Umbilical cord (tissue), 1 donor: ENCODE measurements at regions not wholly inside any gene's neighbourhood (a gene's known extent, or its start where the extent isn't known, plus 50 kb on each side); places are given as distances from the start of the nearest gene placed in this dataset.

Source experiments
- DNase-seq: peaks from one replicate; pipeline ENCODE4 v3.0.0-alpha.2; 2015; ENCODE audit warnings: low spot score

DNA sequence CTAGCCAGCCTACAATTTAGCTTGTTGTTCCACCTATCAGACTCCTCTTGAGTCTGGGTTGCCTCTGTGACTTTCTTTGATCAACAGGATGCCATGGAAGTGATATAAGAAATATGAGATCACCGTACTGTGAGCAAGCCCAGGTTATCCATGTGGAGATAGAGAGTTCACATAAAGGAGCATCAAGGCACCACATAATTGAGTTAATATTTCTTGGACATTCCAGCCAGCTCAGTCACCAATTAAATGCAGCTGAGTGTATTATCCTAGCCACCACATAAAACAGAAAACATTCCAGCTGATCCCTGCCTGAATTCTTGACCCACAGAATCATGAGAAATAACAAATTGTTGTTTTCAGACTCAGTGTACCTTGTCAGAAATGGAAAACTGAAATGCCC, 253.6 kb downstream of the PPP1R2C start:
- no peak for DNase-seq

DNA sequence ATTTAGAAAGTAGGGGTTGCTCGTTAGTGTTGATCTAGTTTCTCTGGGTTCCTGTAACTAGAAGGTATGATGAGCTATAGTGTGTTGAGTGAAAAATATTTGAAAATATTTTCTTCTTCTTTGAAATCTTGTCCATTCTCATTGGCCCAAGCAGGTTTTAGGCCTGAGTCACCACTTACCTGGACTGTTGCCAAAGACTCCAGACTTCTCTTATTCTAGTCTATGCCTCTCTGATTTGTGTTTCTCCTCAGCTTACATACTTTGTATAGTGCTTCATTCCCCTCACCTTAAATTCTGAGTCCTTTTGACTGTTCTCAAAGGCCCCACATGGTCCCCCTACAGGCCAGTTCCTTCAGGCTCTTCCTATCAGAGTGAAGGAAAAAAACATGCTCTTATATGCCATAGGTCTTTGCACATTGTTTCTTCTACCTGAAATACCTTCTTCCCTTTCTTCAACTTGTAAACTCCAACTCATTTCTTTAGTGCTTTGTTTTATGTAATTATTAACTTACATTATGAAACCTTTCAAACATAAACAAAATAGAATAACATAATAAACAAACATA, 258.2 kb downstream of the PPP1R2C start:
- DNase-seq, result peak; percentile 60

DNA sequence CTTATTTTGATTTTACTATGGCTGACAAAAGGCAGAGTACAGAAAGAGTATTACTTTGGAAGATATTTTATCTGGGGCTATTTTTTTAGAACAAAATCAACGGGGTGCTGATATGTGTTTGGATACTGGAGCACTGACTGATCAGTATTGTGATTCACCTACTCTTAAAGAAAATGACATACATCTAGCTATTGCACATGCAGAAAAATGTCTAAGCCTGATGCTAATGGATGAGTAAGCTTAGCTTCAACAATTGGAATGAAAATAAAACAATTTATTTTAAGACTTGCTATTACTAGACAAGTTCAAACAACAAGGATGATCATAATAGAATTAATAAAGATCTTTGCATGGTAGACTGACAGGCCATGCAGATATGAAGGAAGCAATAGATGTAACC, 262.0 kb downstream of the PPP1R2C start:
- DNase-seq, result no peak

DNA sequence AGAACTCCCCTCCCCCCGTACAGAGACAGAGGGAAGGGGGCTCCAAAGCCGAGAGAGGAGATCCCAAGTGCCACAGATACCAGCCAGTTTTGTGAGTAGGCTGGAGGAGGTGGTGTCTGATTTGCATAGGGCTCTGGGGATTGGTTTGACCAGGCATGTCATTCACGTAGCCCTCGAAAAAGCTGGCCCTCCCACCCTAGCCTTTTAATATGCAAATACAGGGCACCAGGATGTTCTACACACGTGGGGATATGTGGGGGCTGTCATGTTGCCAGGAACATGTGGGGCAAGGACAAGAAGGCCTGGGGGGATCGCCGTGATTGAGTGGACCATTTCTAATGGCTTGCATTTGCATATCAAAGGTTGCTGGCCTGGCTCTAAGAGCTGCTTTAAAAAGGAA, 272.9 kb downstream of the PPP1R2C start:
- no peak for DNase-seq

DNA sequence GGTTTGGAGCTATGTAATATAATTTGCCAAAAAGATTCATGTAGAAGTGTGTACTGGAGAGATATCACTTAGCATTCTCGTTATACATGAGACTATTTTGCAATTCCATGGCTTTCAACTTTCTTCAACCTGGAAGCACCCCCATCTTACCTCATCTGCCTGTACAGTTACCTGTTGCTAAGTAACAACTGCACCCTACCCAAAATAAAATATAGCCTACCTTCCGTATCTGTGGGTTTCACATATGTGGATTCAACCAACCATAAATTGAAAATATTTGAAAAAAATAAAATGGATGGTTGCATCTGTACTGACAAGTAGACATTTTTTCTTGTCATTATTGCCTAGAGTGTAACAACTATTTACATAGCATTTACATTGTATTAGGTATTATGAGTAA, 278.3 kb downstream of the PPP1R2C start:
- DNase-seq, result no peak

DNA sequence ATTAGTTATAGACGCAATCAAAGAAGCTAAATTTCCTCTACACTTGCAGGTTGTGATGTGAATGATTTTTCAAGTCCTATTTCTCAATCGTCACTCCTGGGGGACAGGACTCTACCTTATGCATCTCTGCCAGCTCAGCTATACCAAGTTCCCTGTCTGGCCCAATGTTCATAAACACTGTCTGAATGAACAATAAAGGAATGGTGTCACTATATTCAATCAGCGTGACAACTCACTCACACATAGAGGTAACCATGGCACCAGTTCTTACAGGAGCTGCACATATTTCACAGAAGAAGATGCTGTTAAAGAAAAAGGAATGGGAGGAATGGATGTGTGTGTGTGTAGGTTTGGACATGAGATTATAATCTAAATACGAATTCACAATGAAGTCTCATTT, 280.6 kb downstream of the PPP1R2C start:
- DNase-seq, result no peak

DNA sequence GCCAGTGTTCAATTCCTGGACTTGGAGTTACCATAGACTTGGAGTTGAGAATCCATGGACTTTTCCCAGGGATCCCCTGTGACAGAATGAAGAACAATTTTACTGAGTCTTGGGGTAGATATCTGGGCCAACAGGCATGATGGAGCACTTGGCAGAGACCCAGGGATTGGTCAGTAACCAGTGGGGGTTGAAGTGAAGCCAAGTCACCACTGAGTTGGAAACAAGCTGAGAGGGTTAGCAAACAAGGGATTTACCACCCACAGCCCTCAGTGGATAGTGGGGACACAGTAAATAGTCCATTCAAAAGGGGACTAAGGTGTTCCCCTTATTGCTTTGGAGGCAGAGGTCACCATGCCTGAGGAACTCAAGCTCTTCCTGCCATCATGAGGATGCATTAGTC, 281.7 kb downstream of the PPP1R2C start:
- DNase-seq, result no peak

DNA sequence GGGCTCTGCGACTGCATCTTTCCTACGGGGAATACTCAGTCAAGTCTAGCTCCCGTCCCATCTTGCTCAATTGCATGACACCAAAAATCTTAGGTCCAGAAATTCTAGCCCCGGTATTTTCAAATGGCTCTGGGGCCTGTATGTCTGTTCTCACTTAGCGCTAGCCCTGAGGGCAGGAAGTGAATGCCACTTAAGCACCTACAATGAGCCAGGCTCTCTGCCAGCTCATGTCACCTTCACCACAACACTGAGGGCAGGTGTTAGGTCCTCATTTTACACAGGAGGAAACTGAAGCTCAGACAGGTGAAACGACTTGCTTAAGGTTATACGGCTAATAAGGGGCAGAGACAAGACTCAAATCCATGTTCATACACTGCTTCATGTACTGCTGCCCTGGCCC, 282.8 kb downstream of the PPP1R2C start:
- no peak for DNase-seq

DNA sequence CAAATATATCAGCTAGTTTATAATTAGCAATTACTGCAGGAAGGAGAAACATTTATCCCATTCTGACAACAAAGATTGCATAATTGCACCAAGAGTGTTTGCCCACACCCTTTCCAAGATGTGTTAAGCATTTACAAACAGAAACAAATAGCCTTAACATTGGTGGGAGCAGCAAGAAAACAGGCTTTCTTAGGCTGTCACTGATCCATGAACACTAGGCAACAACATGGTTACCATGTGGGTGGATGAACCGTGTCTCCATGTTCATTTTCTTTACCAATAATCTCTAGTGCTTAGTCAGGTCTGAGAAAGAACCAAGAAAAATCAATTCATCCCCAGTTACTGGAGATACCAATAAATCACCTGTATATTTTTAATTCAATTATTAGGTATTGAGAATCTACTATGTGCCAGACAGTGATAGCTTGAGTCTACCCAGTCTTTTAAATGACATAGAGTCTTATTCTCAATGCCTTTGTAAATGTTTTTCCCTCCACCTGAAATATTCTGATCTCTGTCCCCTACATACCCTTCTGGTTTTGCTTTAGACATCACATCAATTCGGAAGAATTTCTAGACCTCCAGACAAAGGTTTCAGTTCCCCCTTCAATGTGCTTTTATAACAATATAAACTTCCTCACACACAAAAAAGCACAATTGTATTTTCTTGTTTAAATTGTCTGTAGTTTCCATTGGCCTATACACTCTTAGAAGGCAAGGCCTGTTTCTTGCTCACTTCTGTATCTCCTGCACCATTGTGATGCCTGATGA, 286.6 kb downstream of the PPP1R2C start:
- DNase-seq, result no peak

DNA sequence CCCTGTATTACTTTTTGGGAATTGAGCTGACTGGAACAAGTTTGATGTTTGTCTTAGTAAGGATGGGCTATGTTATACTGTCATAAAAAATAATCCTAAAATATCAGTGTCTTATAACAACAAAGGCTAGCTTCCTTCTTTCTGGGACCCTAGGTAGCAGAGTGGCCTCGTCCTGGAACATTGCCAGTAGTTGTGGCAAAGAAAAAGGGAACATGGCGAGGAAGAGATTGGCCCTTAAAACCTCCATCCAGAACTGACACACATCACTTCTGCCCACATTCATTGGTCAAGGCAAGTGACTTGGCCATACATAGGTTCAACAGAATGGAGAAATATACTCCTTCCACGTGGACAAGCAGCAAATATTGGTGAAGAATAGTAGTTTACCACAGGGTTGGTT, 287.9 kb downstream of the PPP1R2C start:
- no peak for DNase-seq

DNA sequence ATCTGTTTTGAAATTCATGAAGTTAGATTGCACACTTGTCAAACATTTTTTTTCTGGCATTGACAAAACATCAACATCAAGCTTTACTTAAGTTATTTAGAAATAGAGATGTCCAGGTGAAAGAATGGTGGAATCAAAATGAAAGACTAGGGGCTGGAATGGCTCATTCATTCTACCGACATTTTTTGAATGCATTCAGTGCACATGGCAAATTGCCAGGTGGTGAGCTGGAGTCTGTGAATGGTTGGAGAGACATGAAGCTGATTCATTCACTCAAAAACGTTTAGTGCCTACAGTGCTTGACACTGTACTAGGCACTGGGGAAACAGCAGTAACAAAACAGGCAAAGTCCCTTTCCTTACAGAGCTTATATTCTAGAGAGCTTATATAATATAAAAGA, 292.4 kb downstream of the PPP1R2C start:
- DNase-seq, result no peak

DNA sequence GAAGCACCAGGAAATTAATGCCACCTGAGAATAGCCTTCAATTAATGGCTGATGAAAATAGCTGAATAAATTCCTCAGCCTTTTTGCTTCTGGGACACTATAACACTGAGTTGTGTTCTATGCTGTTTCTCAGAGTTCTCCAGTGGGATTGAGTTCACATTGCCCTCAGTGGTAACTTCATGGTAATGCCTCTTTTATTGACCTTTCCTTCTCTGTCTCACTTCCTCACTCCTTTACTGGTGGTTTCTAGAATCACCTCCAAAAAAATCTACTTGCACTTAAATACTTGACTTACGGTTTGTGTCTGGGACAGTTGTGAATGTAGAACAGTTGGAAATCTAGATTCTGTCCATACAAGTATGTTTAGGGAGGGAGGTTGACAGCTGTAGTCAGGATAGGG, 293.7 kb downstream of the PPP1R2C start:
- DNase-seq, result no peak

DNA sequence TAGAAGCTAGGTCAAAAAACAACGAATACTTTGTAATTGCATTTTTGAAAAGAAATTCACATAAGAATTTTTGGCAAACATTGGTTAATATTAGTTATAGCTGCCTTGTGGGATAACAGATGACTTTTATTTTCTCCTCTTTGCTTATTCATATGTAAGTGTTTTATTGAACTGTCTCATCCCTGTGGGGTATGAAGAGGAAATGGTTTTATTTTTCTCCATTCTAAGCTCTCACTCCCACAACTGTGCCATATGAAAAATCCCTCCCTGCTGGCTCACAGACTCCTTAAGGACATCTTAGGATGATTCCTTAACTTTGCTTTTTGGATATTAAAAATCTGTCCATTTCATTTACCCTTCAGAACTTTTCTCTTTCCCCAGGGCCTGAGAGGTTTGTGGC, 300.6 kb downstream of the PPP1R2C start:
- no peak for DNase-seq

DNA sequence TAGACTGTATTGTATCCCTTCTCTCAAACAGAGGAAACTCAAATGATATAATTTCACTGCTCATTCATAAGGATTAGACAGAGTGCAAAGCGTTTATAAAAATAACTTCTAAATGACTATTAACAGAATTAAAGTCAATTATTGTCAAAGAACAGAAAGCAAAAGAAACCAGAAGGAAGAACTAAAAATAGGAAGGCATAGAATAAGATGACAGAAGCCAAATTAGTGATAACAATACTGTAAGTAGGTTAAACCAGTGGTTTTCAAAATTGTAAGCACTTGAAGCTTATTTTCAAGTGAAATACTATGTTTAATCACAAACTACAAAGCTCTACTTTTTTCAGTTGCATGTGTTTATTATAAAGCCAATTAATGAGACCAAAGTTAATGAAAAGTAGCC, 305.2 kb downstream of the PPP1R2C start:
- no peak for DNase-seq

DNA sequence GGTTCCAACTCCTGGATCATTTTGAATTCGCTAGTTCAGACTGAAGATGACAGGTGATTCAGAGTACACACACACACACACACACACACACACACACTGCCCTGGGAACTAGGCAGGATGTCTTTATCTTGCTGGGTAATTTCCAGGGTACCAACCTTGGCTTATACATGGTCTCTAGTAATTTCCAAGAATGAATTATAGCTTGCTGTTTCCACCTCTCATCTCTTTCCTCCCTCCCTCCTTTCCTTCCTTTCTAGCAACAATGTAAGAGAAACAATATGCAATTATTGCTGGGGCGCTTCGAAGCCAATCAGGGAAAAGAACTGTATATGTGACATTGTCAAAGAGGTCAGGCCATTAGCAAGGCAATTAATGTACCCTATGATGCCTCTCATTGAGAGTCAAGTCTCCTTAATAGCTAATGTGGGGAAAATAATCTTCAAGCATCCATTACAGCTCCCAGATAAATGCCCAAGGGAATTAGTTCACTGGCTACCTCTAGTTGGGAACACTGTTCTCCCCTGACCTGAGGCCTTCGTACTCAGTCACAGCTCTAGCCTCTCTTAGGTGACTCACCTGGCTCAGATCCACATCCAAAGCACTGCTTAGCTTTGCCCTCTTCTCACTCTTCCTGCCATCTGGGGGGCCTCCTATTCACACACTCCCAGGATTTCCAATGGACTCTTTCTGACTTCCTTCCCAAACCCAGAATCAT, 311.5 kb downstream of the PPP1R2C start:
- DNase-seq, result no peak

DNA sequence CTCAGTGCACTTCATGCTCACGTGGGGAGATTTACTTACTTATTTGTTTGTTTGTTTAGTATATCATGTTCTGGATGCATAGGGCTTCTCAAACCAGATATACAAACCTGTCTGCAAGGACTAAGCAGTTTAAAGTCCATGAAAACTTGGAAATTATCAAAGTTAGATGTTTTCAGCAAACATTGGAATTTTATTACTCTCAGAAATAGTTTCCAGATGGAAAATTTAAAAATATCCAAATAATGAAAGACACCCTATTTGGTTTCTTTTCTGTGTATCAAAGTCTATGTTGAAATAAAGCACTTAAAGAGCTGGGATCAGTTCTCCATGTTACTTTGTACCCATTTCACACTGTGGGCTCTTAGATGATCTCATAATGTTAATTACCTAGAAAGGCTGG, 312.1 kb downstream of the PPP1R2C start:
- no peak for DNase-seq

DNA sequence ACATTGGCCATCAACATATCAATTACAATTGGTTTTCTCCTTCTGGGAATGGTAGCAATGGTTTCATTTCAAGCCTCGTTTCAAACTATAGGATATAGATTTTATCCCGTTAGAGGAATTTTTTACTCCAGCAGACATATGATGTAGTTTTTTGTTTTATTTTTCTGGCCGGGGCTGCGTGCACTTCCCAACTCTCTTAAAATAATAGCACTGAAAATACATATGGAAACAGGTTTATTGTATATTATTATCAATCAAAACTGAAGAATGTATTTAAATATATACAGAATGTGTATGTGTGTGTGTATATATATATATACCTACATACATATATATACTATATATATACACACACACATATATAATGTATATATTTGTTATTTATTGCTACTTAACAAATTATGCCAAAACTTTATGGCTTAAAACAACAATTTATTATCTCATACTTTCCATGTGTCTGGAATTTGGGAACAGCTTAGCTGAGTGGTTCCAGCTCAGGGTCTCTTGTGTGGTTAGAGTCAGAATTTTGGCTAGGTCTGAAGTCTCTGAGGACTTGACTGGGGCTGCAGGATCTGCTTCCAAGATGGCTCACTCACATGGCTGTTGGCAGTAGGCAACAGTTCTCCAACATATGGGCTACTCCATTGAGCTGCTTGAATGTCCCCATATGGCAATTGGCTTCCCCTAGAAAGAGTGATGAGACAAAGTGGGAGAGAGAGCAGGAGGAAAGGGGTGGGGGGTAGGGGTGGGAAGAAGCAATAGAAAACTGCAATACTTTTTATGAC, 314.1 kb downstream of the PPP1R2C start:
- no peak for DNase-seq

DNA sequence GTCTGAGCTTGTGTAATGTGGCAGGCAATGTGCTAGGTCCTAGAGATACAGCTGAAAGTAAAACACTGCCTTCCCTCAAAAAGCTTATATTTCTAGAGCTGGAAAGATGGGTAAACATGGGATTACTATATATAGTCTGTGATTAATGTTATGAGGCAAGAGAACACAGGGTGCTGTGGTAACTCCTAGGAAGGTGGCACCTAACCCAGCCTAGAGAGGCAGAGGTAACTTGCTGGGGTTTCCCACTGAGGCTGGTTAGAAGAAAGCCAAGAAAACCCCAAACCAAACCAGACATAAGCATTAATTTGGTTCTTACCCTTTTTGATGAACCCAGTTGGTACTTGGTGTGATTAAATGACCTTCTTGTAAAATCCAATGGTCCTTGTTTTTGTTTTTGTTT, 315.0 kb downstream of the PPP1R2C start:
- DNase-seq, result no peak

DNA sequence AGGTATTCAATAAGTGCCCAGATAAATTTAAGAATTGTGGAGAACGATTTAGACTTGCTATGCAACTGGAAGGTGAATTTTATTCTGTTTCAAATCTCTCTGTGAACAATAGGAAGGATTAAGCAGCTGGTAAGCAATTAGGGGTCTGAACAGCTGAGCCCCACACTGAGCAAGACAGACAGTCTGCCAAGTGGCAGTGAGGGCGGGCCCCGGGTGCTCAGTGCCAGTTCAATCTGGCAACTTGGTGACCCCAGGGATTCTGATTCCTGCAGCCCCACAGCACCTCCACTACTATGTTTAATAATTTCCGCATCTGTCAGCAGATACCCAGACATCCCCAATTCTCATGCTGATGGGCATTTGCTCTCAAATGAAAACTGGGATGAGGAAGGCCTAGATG, 317.3 kb downstream of the PPP1R2C start:
- no peak for DNase-seq

DNA sequence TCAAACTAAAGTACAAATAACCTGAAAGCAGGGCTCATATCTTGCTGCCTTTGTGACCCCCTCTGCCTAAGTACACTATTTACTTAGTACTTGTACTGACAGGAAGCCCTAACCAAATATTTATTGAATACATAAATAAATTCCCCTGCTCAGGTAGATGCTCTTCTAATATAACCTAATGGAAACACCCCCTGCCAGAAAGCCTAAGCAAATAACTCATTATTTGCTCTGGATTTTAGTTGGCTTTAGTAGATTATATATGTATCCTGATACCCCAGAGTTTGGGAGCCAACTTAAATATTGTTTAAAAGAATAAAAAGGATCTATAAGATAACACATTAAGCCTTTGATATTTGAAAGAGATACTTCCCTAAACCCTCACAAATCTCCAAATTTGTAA, 318.2 kb downstream of the PPP1R2C start:
- no peak for DNase-seq

DNA sequence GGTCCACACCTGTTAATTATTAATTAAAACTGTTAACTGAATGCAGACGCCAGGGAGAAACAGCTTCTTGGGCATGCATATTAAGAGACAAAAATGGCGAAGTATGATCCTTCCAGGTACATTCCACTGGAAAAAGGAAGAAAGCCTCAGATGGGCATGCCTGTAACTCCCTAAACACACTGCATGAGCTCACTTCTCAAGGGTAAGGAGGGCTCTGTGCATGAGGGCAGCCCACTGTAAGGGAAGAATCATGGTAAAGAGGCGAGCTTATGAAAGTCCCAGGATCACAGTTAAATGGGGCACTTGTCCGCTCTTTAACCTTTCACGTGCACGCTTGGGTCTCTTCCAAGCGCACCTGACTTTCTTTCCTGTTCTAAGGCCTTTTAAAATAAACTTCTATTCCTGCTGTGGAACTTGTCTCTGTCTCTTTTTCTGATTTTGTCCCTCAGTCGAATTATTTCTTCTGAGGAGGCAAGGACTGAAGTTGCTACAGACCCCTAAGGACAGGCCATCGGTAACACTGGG, 321.7 kb downstream of the PPP1R2C start:
- DNase-seq, result no peak

DNA sequence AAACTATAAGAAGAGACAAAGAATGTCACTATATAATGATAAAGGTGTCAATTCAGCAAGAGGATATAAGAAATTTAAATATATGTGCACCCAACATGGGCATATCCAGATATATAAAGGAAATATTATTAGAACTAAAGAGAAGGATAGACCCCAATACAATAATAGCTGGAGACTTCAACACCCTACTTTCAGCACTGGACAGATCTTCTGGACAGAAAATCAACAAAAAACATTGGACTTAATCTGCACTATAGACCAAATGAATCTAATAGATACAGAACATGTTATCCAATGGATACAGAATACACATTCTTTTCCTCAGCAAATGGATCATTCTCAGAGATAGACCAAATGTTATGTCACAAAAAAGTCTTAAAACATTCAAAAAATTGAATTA, 327.7 kb downstream of the PPP1R2C start:
- DNase-seq, result no peak
